ENCODE measurements at regions not wholly inside any gene's neighbourhood (a gene's known extent, or its start where the extent isn't known, plus 50 kb on each side); places are given as distances from the start of the nearest gene placed in this dataset.
"Not testable (repeated sequence)": the region's sequence is repeated elsewhere in the genome, so short reads cannot be mapped to it uniquely, and the experiment has no call there.

DNA sequence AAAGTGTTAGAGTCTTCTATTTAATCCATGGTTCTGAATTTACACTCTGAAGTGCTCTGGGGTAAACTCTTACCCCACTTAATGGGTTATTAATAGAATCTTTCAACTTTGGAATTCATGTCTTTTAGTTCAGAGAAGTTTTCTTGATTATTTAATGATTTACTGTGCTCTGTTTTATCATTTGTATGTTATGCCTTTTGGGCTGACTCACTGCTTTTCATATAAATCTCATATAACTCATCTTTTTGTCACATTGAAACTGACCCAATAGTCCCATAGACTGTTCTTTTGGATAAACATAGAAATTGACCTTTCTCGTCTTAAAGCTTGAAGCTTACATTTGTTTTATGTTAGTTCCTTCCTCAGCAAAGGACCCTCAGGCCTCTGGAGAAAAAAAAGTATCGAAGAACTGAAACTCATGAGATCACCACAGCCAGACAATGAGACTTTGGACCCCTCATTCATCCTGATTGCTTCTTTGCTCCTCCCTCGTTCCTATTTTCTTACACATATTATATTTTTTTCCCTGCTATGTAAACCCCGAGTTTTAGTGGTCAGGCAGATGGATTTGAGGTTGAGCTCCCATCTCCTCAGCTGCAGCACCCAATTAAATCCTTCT lies 229.1 kb upstream of the CBLB start:
- ATAC-seq (ENCODE audit: insufficient number of reproducible peaks, low FRiP score, low read depth) = no peak
- no peak overlapping the region for H3K27ac ChIP-seq
- H3K4me1 ChIP-seq (ENCODE audit: control insufficient read depth in 1 of 2, low read depth in 2 of 2) = peaks cover 0 to 4% of the 10 kb centered on the region in 2 donors
- H3K4me3 ChIP-seq = no peak overlapping the region
- TF ChIP-seq, protein P1, sequence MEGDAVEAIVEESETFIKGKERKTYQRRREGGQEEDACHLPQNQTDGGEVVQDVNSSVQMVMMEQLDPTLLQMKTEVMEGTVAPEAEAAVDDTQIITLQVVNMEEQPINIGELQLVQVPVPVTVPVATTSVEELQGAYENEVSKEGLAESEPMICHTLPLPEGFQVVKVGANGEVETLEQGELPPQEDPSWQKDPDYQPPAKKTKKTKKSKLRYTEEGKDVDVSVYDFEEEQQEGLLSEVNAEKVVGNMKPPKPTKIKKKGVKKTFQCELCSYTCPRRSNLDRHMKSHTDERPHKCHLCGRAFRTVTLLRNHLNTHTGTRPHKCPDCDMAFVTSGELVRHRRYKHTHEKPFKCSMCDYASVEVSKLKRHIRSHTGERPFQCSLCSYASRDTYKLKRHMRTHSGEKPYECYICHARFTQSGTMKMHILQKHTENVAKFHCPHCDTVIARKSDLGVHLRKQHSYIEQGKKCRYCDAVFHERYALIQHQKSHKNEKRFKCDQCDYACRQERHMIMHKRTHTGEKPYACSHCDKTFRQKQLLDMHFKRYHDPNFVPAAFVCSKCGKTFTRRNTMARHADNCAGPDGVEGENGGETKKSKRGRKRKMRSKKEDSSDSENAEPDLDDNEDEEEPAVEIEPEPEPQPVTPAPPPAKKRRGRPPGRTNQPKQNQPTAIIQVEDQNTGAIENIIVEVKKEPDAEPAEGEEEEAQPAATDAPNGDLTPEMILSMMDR (IDR thresholded peaks at IDR 0.05) = no peak
- H3K27me3 ChIP-seq (replicated peaks; ENCODE audit: insufficient read depth) = no peaks in the 10 kb centered on the region
- no peaks in the 10 kb centered on the region for H3K36me3 ChIP-seq
- peaks cover 1% of the 10 kb centered on the region for H3K9me3 ChIP-seq
- DNase-seq (ENCODE audit: low spot score) = no peak

DNA sequence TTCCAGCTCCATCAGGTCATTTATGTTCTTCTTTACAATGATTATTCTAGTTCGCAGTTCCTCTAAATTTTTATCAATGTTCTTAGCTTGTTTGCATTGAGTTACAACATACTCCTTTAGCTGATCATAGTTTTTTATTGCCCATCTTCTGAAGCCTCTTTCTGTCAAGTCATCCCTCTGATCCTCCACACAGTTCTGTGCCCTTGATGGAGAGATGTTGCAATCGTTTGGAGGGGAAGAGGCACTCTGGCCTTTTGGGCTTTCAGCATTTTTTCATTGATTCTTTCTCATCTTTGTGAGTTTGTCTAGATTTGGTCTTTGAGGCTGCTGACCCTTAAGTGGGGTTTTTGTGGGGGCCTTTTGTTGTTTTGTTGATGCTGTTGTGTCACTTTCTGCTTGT lies 234.6 kb upstream of the CBLB start:
- no peak overlapping the region for H3K4me3 ChIP-seq
- H3K4me1 ChIP-seq (ENCODE audit: control insufficient read depth in 1 of 2, low read depth in 2 of 2) = no peaks in the 10 kb centered on the region
- no peak overlapping the region for H3K27ac ChIP-seq
- TF ChIP-seq, protein P1 (IDR thresholded peaks at IDR 0.05) = no peak
- H3K36me3 ChIP-seq = no peaks in the 10 kb centered on the region
- peaks cover 3% of the 10 kb centered on the region for H3K9me3 ChIP-seq
- DNase-seq (ENCODE audit: low spot score) (no peak), ATAC-seq (ENCODE audit: insufficient number of reproducible peaks, low FRiP score, low read depth) (no peak)
- H3K27me3 ChIP-seq (replicated peaks; ENCODE audit: insufficient read depth) = no peaks in the 10 kb centered on the region

DNA sequence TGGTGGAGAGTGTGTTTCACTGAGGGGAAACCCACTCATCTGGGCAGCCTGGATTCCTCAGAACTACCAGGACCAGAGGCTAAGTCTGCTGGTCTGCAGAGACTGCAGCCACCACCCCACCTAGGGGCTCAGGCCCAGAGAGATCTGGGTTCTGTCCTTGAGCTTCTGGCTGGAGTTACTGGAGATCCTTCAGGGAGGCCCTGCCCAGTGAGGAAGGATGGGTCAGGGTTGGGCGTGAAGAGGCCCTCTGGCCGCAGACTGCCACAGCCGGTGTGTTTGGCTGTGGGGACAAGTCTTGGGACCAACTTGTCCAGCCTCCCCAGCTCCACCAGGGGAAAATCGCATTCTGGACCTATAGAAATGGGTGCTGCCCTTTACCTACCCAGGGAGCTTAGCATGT lies 235.3 kb upstream of the CBLB start:
- TF ChIP-seq, protein P1 (IDR thresholded peaks at IDR 0.05) = no peak
- Histone ChIP-seq H3K9me3 (peaks cover 3% of the 10 kb centered on the region), H3K27ac (no peak overlapping the region), H3K36me3 (no peaks in the 10 kb centered on the region), H3K4me1 (ENCODE audit: control insufficient read depth in 1 of 2, low read depth in 2 of 2) (no peaks in the 10 kb centered on the region), H3K4me3 (no peak overlapping the region), H3K27me3 (replicated peaks; ENCODE audit: insufficient read depth) (no peaks in the 10 kb centered on the region)
- ATAC-seq (ENCODE audit: insufficient number of reproducible peaks, low FRiP score, low read depth) (no peak), DNase-seq (ENCODE audit: low spot score) (no peak)

- Histone ChIP-seq H3K4me1 (ENCODE audit: control insufficient read depth in 1 of 2, low read depth in 2 of 2) (no peaks in the 10 kb centered on the region), H3K36me3 (no peaks in the 10 kb centered on the region), H3K9me3 (no peaks in the 10 kb centered on the region), H3K27ac (no peak overlapping the region), H3K27me3 (replicated peaks; ENCODE audit: insufficient read depth) (no peaks in the 10 kb centered on the region), H3K4me3 (no peak overlapping the region)
- no peak for DNase-seq (ENCODE audit: low spot score)
- TF ChIP-seq, protein P1 (IDR thresholded peaks at IDR 0.05) = no peak
- no peak for ATAC-seq (ENCODE audit: insufficient number of reproducible peaks, low FRiP score, low read depth)
Measured at GRCh38 chr3:106108925-106109324, 240.1 kb upstream of the CBLB start.

DNA sequence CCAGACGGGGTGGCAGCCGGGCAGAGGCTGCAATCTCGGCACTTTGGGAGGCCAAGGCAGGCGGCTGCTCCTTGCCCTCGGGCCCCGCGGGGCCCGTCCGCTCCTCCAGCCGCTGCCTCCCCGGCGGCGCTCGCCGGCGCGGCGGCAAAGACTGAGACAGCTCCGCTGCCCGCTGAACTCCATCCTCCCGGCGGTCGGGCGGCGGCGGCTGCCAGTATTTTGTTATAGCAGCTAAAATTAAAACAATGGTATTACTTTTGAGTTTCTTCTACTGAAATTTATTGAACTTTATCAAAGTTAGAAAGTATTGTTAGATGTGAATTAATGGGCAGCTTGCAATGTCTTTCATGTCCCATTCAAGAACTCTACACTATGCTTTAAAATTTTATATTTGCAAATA lies 243.7 kb upstream of the CBLB start:
- DNase-seq (ENCODE audit: low spot score); H3K36me3 ChIP-seq; H3K4me1 ChIP-seq (ENCODE audit: control insufficient read depth in 1 of 2, low read depth in 2 of 2); H3K27ac ChIP-seq; H3K27me3 ChIP-seq (replicated peaks; ENCODE audit: insufficient read depth); ATAC-seq (ENCODE audit: insufficient number of reproducible peaks, low FRiP score, low read depth); H3K4me3 ChIP-seq; H3K9me3 ChIP-seq: not testable (repeated sequence)

- H3K4me3 ChIP-seq = no peak overlapping the region
- TF ChIP-seq, protein P1 (IDR thresholded peaks at IDR 0.05) = no peak
- no peaks in the 10 kb centered on the region for H3K36me3 ChIP-seq
- H3K27ac ChIP-seq = no peak overlapping the region
- no peaks in the 10 kb centered on the region for H3K9me3 ChIP-seq
- H3K4me1 ChIP-seq (ENCODE audit: control insufficient read depth in 1 of 2, low read depth in 2 of 2) = no peaks in the 10 kb centered on the region
- H3K27me3 ChIP-seq (replicated peaks; ENCODE audit: insufficient read depth) = no peaks in the 10 kb centered on the region
- no peak for ATAC-seq (ENCODE audit: insufficient number of reproducible peaks, low FRiP score, low read depth)
- no peak for DNase-seq (ENCODE audit: low spot score)
Measured at GRCh38 chr3:106113747-106114146, 244.9 kb upstream of the CBLB start.
